ENCODE measurements at regions not wholly inside any gene's neighbourhood (a gene's known extent, or its start where the extent isn't known, plus 50 kb on each side); places are given as distances from the start of the nearest gene placed in this dataset.

GRCh38 chr19:32219881-32220472, 125.4 kb upstream of the ZNF507 start:
- H2BK12ac ChIP-seq (ENCODE audit: low read length): no peak overlapping the region
- H3K36me3 ChIP-seq (ENCODE audit: control insufficient read depth in 1 of 2, insufficient read depth in 2 of 2, low read length in 2 of 2): no peaks in the 10 kb centered on the region
- no peak overlapping the region for H4K91ac ChIP-seq (ENCODE audit: low read depth, low read length)
- no peak overlapping the region for H3K4me2 ChIP-seq (ENCODE audit: low read length)
- H3K27me3 ChIP-seq (ENCODE audit: insufficient read depth, low read length): peaks cover 10% of the 10 kb centered on the region
- DNase-seq: no peak
- H3K27ac ChIP-seq (ENCODE audit: low read depth, low read length): no peak overlapping the region
- H2AK5ac ChIP-seq (ENCODE audit: low read length): no peak overlapping the region
- H3K9me3 ChIP-seq (ENCODE audit: insufficient read depth, low read depth, low read length): peaks cover 2% of the 10 kb centered on the region
- H3K23ac ChIP-seq (ENCODE audit: low read length): no peak overlapping the region
- H2BK120ac ChIP-seq (ENCODE audit: insufficient read depth, low read length, poor library complexity): no peak overlapping the region
- H3K14ac ChIP-seq (ENCODE audit: low read length): no peak overlapping the region
- H3K4ac ChIP-seq (ENCODE audit: low read depth, low read length): no peak overlapping the region
- no peak overlapping the region for H3K9ac ChIP-seq (ENCODE audit: low read length)
- no peaks in the 10 kb centered on the region for H3K79me2 ChIP-seq (ENCODE audit: control insufficient read depth, insufficient read depth, low read length, poor library complexity)
- H3K18ac ChIP-seq (ENCODE audit: low read length): no peak overlapping the region
- H4K12ac ChIP-seq (ENCODE audit: low read depth, low read length): no peak overlapping the region
- no peak overlapping the region for H3K4me3 ChIP-seq (ENCODE audit: low read depth, low read length)
- no peak overlapping the region for H2AFZ ChIP-seq (ENCODE audit: insufficient read depth, low read length, poor library complexity)
- no peaks in the 10 kb centered on the region for H3K79me1 ChIP-seq (ENCODE audit: low read length)
- H2BK5ac ChIP-seq (ENCODE audit: low read depth, low read length, poor library complexity): no peak overlapping the region
- no peaks in the 10 kb centered on the region for H3K4me1 ChIP-seq (ENCODE audit: control insufficient read depth in 1 of 2, insufficient read depth in 2 of 2, low read length in 2 of 2)
- H4K8ac ChIP-seq (ENCODE audit: low read depth, low read length): no peak overlapping the region
- no CpG with 5 or more reads among the region's 4 CpGs for WGBS (ENCODE audit: extremely low coverage, insufficient coverage, insufficient read length)

- no peak overlapping the region for H3K14ac ChIP-seq (ENCODE audit: low read length)
- peaks cover 10% of the 10 kb centered on the region for H3K27me3 ChIP-seq (ENCODE audit: insufficient read depth, low read length)
- H2AFZ ChIP-seq (ENCODE audit: insufficient read depth, low read length, poor library complexity): no peak overlapping the region
Observed at GRCh38 chr19:32220951-32221350, 124.5 kb upstream of the ZNF507 start.

GRCh38 chr19:32222556-32222955, 122.9 kb upstream of the ZNF507 start:
- H3K18ac ChIP-seq (ENCODE audit: low read length): no peak overlapping the region
- H3K36me3 ChIP-seq (ENCODE audit: control insufficient read depth in 1 of 2, insufficient read depth in 2 of 2, low read length in 2 of 2): no peaks in the 10 kb centered on the region
- no peaks in the 10 kb centered on the region for H3K4me1 ChIP-seq (ENCODE audit: control insufficient read depth in 1 of 2, insufficient read depth in 2 of 2, low read length in 2 of 2)
- H2BK12ac ChIP-seq (ENCODE audit: low read length): no peak overlapping the region
- no peak overlapping the region for H3K27ac ChIP-seq (ENCODE audit: low read depth, low read length)
- no peak overlapping the region for H4K91ac ChIP-seq (ENCODE audit: low read depth, low read length)
- no peak overlapping the region for H3K4ac ChIP-seq (ENCODE audit: low read depth, low read length)
- no peak overlapping the region for H3K4me3 ChIP-seq (ENCODE audit: low read depth, low read length)
- no peak overlapping the region for H3K14ac ChIP-seq (ENCODE audit: low read length)
- no peak overlapping the region for H2AFZ ChIP-seq (ENCODE audit: insufficient read depth, low read length, poor library complexity)
- DNase-seq: no peak
- H3K9ac ChIP-seq (ENCODE audit: low read length): no peak overlapping the region
- no peak overlapping the region for H3K4me2 ChIP-seq (ENCODE audit: low read length)
- WGBS (ENCODE audit: extremely low coverage, insufficient coverage, insufficient read length): no CpG with 5 or more reads among the region's 4 CpGs
- no peak overlapping the region for H3K23ac ChIP-seq (ENCODE audit: low read length)
- no peaks in the 10 kb centered on the region for H3K79me1 ChIP-seq (ENCODE audit: low read length)
- no peak overlapping the region for H4K8ac ChIP-seq (ENCODE audit: low read depth, low read length)
- H3K9me3 ChIP-seq (ENCODE audit: insufficient read depth, low read depth, low read length): peaks cover 2% of the 10 kb centered on the region
- H3K79me2 ChIP-seq (ENCODE audit: control insufficient read depth, insufficient read depth, low read length, poor library complexity): no peaks in the 10 kb centered on the region
- no peak overlapping the region for H2BK120ac ChIP-seq (ENCODE audit: insufficient read depth, low read length, poor library complexity)
- no peak overlapping the region for H2BK5ac ChIP-seq (ENCODE audit: low read depth, low read length, poor library complexity)
- peaks cover 10% of the 10 kb centered on the region for H3K27me3 ChIP-seq (ENCODE audit: insufficient read depth, low read length)
- H2AK5ac ChIP-seq (ENCODE audit: low read length): no peak overlapping the region
- no peak overlapping the region for H4K12ac ChIP-seq (ENCODE audit: low read depth, low read length)

More at GRCh38 chr19:32220951-32221350, 124.5 kb upstream of the ZNF507 start:
- H2BK5ac ChIP-seq (ENCODE audit: low read depth, low read length, poor library complexity): no peak overlapping the region
- no peak overlapping the region for H3K4ac ChIP-seq (ENCODE audit: low read depth, low read length)
- no peak overlapping the region for H2BK120ac ChIP-seq (ENCODE audit: insufficient read depth, low read length, poor library complexity)
- no peaks in the 10 kb centered on the region for H3K79me2 ChIP-seq (ENCODE audit: control insufficient read depth, insufficient read depth, low read length, poor library complexity)
- no peak for DNase-seq
- H2BK12ac ChIP-seq (ENCODE audit: low read length): no peak overlapping the region
- H3K9me3 ChIP-seq (ENCODE audit: insufficient read depth, low read depth, low read length): peaks cover 2% of the 10 kb centered on the region
- H3K23ac ChIP-seq (ENCODE audit: low read length): no peak overlapping the region
- no peak overlapping the region for H3K9ac ChIP-seq (ENCODE audit: low read length)
- no peak overlapping the region for H4K8ac ChIP-seq (ENCODE audit: low read depth, low read length)
- no peak overlapping the region for H4K91ac ChIP-seq (ENCODE audit: low read depth, low read length)
- no peak overlapping the region for H3K4me2 ChIP-seq (ENCODE audit: low read length)
- no peak overlapping the region for H4K12ac ChIP-seq (ENCODE audit: low read depth, low read length)
- WGBS (ENCODE audit: extremely low coverage, insufficient coverage, insufficient read length): no CpG with 5 or more reads among the region's 8 CpGs
- no peak overlapping the region for H3K27ac ChIP-seq (ENCODE audit: low read depth, low read length)
- H3K18ac ChIP-seq (ENCODE audit: low read length): no peak overlapping the region
- no peaks in the 10 kb centered on the region for H3K36me3 ChIP-seq (ENCODE audit: control insufficient read depth in 1 of 2, insufficient read depth in 2 of 2, low read length in 2 of 2)
- no peaks in the 10 kb centered on the region for H3K4me1 ChIP-seq (ENCODE audit: control insufficient read depth in 1 of 2, insufficient read depth in 2 of 2, low read length in 2 of 2)
- no peak overlapping the region for H3K4me3 ChIP-seq (ENCODE audit: low read depth, low read length)
- no peaks in the 10 kb centered on the region for H3K79me1 ChIP-seq (ENCODE audit: low read length)
- H2AK5ac ChIP-seq (ENCODE audit: low read length): no peak overlapping the region

- no peak overlapping the region for H2BK5ac ChIP-seq (ENCODE audit: low read depth, low read length, poor library complexity)
- H2BK12ac ChIP-seq (ENCODE audit: low read length): no peak overlapping the region
- H3K4me3 ChIP-seq (ENCODE audit: low read depth, low read length): no peak overlapping the region
- H3K23ac ChIP-seq (ENCODE audit: low read length): no peak overlapping the region
- no peaks in the 10 kb centered on the region for H3K79me1 ChIP-seq (ENCODE audit: low read length)
- no peak overlapping the region for H4K8ac ChIP-seq (ENCODE audit: low read depth, low read length)
- peaks cover 10% of the 10 kb centered on the region for H3K27me3 ChIP-seq (ENCODE audit: insufficient read depth, low read length)
- no peak for DNase-seq
- no peaks in the 10 kb centered on the region for H3K4me1 ChIP-seq (ENCODE audit: control insufficient read depth in 1 of 2, insufficient read depth in 2 of 2, low read length in 2 of 2)
- no peak overlapping the region for H3K9ac ChIP-seq (ENCODE audit: low read length)
- no peak overlapping the region for H3K27ac ChIP-seq (ENCODE audit: low read depth, low read length)
- no peak overlapping the region for H3K18ac ChIP-seq (ENCODE audit: low read length)
- no peak overlapping the region for H3K4ac ChIP-seq (ENCODE audit: low read depth, low read length)
- no peak overlapping the region for H3K4me2 ChIP-seq (ENCODE audit: low read length)
- no peak overlapping the region for H3K14ac ChIP-seq (ENCODE audit: low read length)
- no peaks in the 10 kb centered on the region for H3K36me3 ChIP-seq (ENCODE audit: control insufficient read depth in 1 of 2, insufficient read depth in 2 of 2, low read length in 2 of 2)
- no peak overlapping the region for H2BK120ac ChIP-seq (ENCODE audit: insufficient read depth, low read length, poor library complexity)
- H2AFZ ChIP-seq (ENCODE audit: insufficient read depth, low read length, poor library complexity): no peak overlapping the region
- H2AK5ac ChIP-seq (ENCODE audit: low read length): no peak overlapping the region
- H4K12ac ChIP-seq (ENCODE audit: low read depth, low read length): no peak overlapping the region
- WGBS (ENCODE audit: extremely low coverage, insufficient coverage, insufficient read length): 97% methylated on average over 1 of the region's 1 CpG
- H3K9me3 ChIP-seq (ENCODE audit: insufficient read depth, low read depth, low read length): peaks cover 2% of the 10 kb centered on the region
- H3K79me2 ChIP-seq (ENCODE audit: control insufficient read depth, insufficient read depth, low read length, poor library complexity): no peaks in the 10 kb centered on the region
- H4K91ac ChIP-seq (ENCODE audit: low read depth, low read length): no peak overlapping the region
Observed at GRCh38 chr19:32223106-32223505, 122.3 kb upstream of the ZNF507 start.
